ENCODE measurements at regions not wholly inside any gene's neighbourhood (a gene's known extent, or its start where the extent isn't known, plus 50 kb on each side); places are given as distances from the start of the nearest gene placed in this dataset.

GRCh38 chr3:20741381-20741780, 555.4 kb upstream of the SGO1 start:
- TF ChIP-seq, protein P1, sequence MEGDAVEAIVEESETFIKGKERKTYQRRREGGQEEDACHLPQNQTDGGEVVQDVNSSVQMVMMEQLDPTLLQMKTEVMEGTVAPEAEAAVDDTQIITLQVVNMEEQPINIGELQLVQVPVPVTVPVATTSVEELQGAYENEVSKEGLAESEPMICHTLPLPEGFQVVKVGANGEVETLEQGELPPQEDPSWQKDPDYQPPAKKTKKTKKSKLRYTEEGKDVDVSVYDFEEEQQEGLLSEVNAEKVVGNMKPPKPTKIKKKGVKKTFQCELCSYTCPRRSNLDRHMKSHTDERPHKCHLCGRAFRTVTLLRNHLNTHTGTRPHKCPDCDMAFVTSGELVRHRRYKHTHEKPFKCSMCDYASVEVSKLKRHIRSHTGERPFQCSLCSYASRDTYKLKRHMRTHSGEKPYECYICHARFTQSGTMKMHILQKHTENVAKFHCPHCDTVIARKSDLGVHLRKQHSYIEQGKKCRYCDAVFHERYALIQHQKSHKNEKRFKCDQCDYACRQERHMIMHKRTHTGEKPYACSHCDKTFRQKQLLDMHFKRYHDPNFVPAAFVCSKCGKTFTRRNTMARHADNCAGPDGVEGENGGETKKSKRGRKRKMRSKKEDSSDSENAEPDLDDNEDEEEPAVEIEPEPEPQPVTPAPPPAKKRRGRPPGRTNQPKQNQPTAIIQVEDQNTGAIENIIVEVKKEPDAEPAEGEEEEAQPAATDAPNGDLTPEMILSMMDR (IDR thresholded peaks at IDR 0.05; ENCODE audit: low read depth, low read length): no peak
- TF ChIP-seq POLR2A (IDR thresholded peaks at IDR 0.05; ENCODE audit: extremely low read depth, insufficient read length): no peak

Data from NB4 (cell line).